Stimulated activated naive CD4-positive, alpha-beta T cell (primary cell): ENCODE measurements at regions not wholly inside any gene's neighbourhood (a gene's known extent, or its start where the extent isn't known, plus 50 kb on each side); places are given as distances from the start of the nearest gene placed in this dataset.
"Not testable (repeated sequence)": the region's sequence is repeated elsewhere in the genome, so short reads cannot be mapped to it uniquely, and the experiment has no call there.

Source experiments
- DNase-seq, 6 experiments: peaks; one replicate each; lab custom pipeline; 2025; lab: John Stamatoyannopoulos, UW

GRCh38 chr3:82410366-82410765 is 648.9 kb upstream of the GBE1 start:
- no peak for DNase-seq

- no peak for DNase-seq
Observed at GRCh38 chr3:82409842-82410241, 648.4 kb upstream of the GBE1 start.

GRCh38 chr3:82392203-82392775 is 630.8 kb upstream of the GBE1 start:
- DNase-seq: no peak

GRCh38 chr3:82390868-82391267 is 629.4 kb upstream of the GBE1 start:
- DNase-seq: no peak

GRCh38 chr3:82386647-82387046 is 625.2 kb upstream of the GBE1 start:
- no peak for DNase-seq

- DNase-seq: no peak
Observed at GRCh38 chr3:82384181-82384580, 622.7 kb upstream of the GBE1 start.

- DNase-seq: no peak
Observed at GRCh38 chr3:82382831-82383230, 621.4 kb upstream of the GBE1 start.

GRCh38 chr3:82378392-82378791 is 616.9 kb upstream of the GBE1 start:
- no peak for DNase-seq

- no peak for DNase-seq
Observed at GRCh38 chr3:82376883-82377282, 615.4 kb upstream of the GBE1 start.

- DNase-seq: not testable (repeated sequence)
Observed at GRCh38 chr3:82373833-82374232, 612.4 kb upstream of the GBE1 start.

- no peak for DNase-seq
Observed at GRCh38 chr3:82364827-82365226, 603.4 kb upstream of the GBE1 start.

- DNase-seq: no peak
Observed at GRCh38 chr3:82363131-82363530, 601.7 kb upstream of the GBE1 start.

GRCh38 chr3:82355228-82355627 is 593.8 kb upstream of the GBE1 start:
- DNase-seq: no peak

GRCh38 chr3:82354228-82354627 is 592.8 kb upstream of the GBE1 start:
- no peak for DNase-seq

GRCh38 chr3:82353306-82354171 is 592.1 kb upstream of the GBE1 start:
- no peak for DNase-seq

- DNase-seq: no peak
Observed at GRCh38 chr3:82347585-82347984, 586.1 kb upstream of the GBE1 start.

- DNase-seq: no peak
Observed at GRCh38 chr3:82342521-82342920, 581.1 kb upstream of the GBE1 start.

GRCh38 chr3:82329300-82329699 is 567.9 kb upstream of the GBE1 start:
- DNase-seq: no peak

GRCh38 chr3:82311901-82312300 is 550.5 kb upstream of the GBE1 start:
- DNase-seq: no peak

GRCh38 chr3:82308755-82309154 is 547.3 kb upstream of the GBE1 start:
- DNase-seq: no peak

GRCh38 chr3:82306189-82306588 is 544.7 kb upstream of the GBE1 start:
- DNase-seq: no peak

GRCh38 chr3:82294609-82295008 is 533.2 kb upstream of the GBE1 start:
- no peak for DNase-seq

GRCh38 chr3:82293867-82294266 is 532.4 kb upstream of the GBE1 start:
- DNase-seq: no peak

- no peak for DNase-seq
Observed at GRCh38 chr3:82293435-82293834, 532.0 kb upstream of the GBE1 start.
